AG20443 (cell line): ENCODE measurements at regions not wholly inside any gene's neighbourhood (a gene's known extent, or its start where the extent isn't known, plus 50 kb on each side); places are given as distances from the start of the nearest gene placed in this dataset.

Source experiments
- DNase-seq: peaks from one replicate; pipeline ENCODE4 v3.0.0; 2012; ENCODE audit warnings: low spot score, mixed read lengths

DNA sequence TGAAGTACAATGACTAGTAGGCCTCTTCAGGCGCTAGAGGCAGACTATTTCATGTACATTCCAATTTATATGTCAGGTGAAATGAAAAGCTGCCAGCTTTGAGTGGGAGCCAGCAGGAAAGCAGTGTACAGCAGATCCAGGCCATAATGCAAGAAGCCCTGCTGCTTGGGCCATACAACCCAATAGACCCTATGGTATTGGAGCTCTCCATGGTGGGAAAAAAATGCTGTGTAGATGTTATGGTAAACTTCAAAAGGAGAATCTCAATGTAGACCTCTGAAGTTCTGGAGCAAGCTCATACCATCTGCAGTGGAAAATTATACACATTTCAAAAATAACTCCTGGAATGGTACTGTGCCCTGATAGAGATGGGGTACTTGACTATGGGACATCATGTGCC lies 71.5 kb upstream of the CD82 start:
- DNase-seq = no peak

DNA sequence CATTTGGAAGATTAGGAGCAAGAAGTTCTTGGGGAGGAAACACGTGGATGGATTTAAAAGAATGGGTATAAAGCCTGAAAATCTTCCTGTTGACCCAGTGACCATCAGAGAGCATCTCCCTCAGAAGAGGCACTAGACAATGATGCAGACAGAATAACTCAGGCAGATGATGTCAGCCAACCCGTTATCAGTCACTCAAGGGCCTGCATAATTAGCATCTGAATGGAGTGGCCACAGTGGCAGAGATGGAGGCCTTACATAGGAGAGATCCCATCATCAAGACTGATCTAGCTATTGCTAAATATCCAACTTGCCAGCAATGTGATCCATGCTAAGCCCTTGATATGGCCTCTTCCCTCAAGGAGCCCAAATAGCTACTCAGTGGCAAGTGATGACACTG lies 70.7 kb upstream of the CD82 start:
- DNase-seq = no peak

DNA sequence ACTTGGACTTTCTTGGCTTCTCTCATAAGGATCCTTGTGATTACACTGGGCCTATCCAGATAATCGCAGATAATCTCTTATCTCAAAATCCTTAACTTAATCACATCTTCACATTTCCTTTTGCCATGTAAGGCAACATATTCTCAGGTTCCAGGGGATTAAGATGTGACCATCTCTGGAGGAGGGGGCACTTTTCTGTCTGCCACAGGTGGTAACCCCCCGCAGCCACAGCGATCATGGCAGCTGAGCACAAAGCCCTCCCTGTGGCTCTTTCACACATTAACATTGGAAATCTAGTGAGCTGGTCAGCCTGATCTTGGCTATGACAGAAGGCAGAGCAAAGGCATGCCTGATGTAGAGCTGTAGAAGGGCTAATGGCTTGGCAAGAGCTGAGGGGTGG lies 69.1 kb upstream of the CD82 start:
- no peak for DNase-seq

DNA sequence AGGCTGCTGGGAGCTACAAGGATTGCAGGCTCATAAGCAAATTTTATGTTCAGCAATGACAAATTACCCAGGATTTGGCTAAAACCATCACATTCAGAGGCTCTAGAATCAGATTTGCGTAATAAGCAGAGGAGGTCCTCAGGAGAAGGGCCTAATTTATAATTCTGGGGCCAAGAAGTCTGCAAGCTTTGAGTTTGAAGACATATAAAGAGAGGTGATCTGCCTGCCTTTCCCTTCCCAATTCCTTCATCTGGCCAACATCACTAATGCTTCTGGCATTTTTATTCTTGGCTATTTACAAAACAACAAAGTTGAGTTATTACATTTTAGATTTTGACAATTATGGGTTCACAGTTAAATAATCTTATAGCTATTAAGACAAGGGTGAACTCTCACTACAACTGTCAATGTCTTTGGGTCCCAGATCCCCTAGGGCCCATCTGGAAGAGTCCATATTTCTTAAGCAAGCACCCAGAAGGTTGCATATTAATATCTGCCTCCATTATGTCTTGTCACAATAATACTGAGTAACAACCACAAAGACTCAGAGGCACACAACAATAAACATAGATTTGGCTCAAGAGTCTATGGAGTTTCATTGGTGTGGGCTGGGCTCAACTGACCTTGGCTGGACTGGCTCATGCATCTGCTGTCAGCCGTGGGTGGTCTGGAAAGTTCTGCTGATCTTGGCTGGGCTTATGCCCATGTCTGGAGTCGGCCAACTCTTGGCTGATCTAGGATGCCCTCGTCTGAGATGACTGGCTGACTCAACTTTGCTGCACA lies 67.2 kb upstream of the CD82 start:
- no peak for DNase-seq

DNA sequence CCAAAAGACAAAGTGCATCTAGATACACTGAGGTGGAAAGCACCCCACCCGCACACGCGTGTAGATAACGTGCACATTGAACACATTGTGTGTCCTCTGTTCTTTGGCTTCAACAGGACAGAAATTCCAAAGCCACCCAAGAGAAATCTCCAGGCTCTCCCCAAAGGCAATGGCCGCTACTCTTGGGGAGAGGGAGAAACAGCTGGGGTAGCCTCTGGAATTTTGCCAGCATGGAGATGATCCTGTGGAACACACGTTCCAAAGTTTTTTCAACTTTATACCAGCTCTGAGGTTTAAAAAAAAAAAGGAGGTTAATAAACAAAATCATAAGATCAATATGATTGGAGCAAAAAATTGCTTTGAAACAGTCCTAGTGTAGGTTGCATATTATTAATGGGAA lies 63.0 kb upstream of the CD82 start:
- DNase-seq = no peak

DNA sequence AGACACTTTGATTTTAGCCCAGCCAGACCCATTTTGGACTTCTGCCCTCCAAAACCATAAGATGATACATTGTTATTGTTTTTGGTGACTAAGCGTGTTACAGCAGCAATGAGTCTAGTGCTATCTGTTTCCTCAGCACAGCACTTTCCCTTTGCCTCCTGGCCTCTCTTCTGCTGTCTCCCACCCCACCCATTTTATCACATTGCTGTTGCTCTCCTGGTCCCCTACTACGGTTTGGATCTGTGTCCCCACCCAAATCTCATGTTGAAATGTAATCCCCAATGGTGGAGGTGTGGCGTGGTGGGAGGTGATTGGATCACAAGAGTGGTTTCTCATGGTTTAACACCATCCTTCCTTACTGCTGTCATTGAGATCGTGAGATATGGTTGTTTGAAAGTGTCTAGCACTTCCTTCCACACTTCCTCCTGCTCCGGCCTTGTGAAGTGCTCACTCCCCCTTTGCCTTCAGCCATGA lies 59.8 kb upstream of the CD82 start:
- DNase-seq = peak; percentile 42

DNA sequence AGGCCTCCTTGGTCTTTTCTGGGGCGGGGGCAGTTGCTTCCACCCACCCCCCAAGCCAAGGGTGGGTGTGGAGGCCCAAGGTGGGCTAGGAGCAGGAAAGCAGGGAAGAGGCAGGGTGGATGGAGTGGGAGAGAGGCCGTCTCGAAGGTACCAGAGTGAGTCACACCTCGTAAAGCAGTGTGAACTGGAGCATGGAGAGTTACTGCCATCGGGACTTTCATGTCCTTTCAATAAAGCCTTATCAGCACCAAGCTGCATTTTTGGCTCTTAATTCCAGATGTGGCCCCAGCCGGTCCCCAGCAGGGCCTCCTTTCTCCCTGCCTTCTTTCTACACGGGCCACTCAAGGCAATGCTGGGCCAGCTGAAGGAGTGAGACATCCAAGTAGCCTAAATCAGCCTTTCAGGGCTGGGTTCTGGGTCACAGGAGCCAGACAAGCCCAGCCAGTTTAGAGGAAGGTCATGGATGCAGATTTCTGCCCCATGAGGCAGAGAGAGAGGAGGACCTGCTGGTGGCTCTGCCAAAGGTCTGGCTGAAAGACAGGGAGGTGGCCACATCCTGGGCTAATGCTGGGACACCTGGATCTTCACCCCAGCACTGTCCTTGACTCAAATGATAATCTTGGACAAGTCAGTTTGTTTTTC lies 59.0 kb upstream of the CD82 start:
- no peak for DNase-seq

DNA sequence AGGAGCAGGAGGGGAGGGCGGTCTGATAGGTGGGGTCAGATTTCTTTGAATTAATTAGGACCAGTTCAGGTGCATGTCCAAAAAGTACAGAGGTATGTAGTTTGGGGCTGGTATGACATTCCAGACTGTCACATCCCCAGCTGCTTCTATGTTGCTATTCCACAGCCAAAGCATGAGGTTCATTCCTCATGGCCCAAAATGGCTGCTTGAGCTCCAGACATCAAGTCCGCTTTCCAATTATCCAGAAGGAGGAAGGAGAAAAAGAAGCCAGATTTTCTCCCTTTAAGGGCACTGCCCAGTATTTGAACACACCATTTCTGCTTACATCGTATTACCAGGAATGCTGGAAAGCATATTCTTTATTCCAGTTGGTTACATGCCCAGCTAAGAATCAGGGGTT lies 58.0 kb upstream of the CD82 start:
- DNase-seq = no peak

DNA sequence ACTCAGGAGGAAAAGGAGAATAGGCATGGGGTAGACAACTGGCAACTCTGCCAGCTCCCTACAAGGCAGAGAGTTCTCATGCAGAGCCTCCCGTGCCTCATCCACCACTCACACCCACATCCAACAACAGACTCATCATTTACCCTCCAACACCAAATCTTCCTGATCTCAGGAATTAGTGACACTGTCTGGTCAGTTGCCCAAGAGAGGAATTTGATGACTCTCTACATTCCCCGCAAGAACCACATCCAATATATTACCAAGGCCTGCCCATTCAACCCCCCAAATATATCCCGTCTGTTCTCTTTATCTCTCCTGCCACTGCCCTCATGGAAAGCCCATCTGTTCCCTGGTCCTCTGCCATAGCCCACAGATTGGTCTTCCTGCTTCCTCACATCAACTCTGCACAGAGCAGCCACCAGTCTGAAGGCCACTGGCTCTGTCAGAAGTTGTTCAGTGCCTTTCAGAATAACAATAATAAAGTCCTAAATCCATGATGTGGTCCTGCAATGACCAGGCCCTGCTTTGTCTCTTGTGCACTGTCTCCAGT lies 57.5 kb upstream of the CD82 start:
- DNase-seq = no peak

DNA sequence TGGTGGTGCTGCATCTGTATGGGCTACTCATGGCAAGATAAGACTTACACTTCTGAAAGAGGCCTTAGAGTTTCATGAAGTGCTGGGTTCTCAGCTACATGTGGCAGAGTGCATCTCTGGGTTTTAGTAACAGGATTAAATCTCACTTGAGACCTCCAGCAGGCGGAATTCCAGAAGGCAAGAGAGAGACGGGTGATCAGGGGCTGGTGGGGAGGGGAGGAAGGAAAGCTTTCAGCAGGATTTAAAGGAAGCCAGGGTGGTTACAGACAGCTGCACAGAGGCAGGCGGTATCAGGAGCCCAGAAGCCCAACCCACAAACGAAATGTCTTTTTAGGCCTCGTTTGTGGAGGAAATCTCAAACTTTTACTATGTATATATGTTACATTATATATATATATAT lies 56.2 kb upstream of the CD82 start:
- no peak for DNase-seq

DNA sequence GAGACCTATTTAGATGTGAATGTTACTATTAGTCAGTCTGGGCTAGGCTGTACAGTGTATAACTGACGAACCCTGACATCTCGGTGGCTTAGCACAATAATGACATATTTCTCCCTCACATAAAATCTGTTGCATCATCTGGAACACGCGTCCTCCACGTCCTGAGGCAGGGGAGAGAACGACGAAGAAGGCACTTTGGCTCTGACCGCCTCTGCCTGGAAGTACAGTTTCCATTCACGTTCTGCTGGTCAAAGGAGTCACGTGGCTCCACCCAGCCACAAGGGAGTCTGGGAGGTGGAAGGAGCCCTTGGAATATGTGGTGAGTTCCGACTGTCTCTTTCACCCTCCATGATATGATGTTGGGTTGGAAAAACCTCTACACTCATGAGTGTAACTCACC lies 55.1 kb upstream of the CD82 start:
- DNase-seq = no peak

DNA sequence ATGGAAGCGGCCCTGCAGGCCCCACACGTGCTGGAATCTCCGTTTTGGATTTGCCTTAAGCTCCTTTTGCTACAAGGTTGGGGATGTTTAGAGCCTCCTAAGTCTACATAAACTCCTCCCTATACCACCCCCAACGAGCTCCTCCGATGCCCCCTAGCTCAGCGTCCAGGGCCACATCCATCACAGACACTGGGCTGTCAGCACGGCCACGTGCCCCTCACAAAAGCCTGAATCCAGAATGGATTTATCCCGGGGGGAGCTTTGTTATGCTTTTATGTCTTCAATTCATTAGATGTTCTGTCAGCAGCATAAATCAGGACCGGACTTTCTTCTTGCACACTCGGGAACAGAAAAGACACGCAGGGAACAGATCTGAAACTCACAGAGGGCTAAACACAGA lies 52.6 kb upstream of the CD82 start:
- DNase-seq = no peak

DNA sequence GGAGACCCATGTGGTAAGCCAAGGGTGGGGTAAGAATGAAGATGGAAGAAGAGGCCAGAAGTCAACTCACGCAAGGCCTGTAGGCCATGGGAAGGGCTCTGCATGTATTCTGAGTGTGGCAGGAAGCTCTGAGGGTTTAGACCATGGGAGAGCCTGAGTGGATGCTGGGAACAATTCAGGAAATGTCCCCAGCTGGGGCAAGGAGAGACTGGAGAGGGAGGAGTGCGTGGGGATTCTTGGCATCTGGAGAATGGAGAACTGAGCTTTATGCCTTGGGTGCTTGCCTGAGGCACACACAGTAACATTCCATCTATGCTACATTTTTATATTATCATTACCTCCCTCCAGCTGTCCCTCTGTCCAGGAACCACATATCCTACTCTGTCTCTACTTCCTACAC lies 50.4 kb upstream of the CD82 start:
- DNase-seq = no peak
